Fibroblast of the aortic adventitia (primary cell): ENCODE measurements at regions not wholly inside any gene's neighbourhood (a gene's known extent, or its start where the extent isn't known, plus 50 kb on each side); places are given as distances from the start of the nearest gene placed in this dataset.

Source experiments
- DNase-seq: peaks from one replicate; pipeline ENCODE4 v3.0.0-alpha.2; 2010; ENCODE audit warnings: low read depth
- H3K4me3 ChIP-seq: 2 replicates; pipeline ENCODE4 v1.5.1; 2011; ENCODE audit warnings: low read depth, mild to moderate bottlenecking, control low read depth, low read length, moderate library complexity
- CTCF ChIP-seq: IDR thresholded peaks from 2 replicates; pipeline ENCODE4 v1.5.1; 2011; ENCODE audit warnings: mild to moderate bottlenecking, low read length, control low read depth, inconsistent platforms; ENCODE audit not compliant: insufficient read depth

GRCh38 chr12:14259481-14260010 lies 105.9 kb upstream of the ATF7IP start:
- no peak for TF ChIP-seq CTCF
- no peak overlapping the region for H3K4me3 ChIP-seq
- no peak for DNase-seq

GRCh38 chr12:14260011-14260993 lies 105.2 kb upstream of the ATF7IP start:
- peak overlapping the region; percentile 14 for H3K4me3 ChIP-seq
- peak; percentile 91 for DNase-seq
- TF ChIP-seq CTCF: no peak

GRCh38 chr12:14261096-14261495 lies 104.4 kb upstream of the ATF7IP start:
- DNase-seq: no peak
- no peak overlapping the region for H3K4me3 ChIP-seq
- no peak for TF ChIP-seq CTCF

GRCh38 chr12:14261861-14262260 lies 103.6 kb upstream of the ATF7IP start:
- no peak for TF ChIP-seq CTCF
- H3K4me3 ChIP-seq: no peak overlapping the region
- no peak for DNase-seq

GRCh38 chr12:14262771-14263511 lies 102.5 kb upstream of the ATF7IP start:
- TF ChIP-seq CTCF: no peak
- no peak overlapping the region for H3K4me3 ChIP-seq
- no peak for DNase-seq

- no peak overlapping the region for H3K4me3 ChIP-seq
- TF ChIP-seq CTCF: no peak
- no peak for DNase-seq
Measured at GRCh38 chr12:14263742-14264141, 101.7 kb upstream of the ATF7IP start.
